Lung (tissue), 11 donors: ENCODE measurements at regions not wholly inside any gene's neighbourhood (a gene's known extent, or its start where the extent isn't known, plus 50 kb on each side); places are given as distances from the start of the nearest gene placed in this dataset.

Experiments
- ATAC-seq: fragments of 200-7000 bp; cut with Tn5 transposase; one replicate; pipeline ENCODE4 v1.9.1; 2020; ENCODE audit warnings: moderate number of reproducible peaks; ENCODE audit not compliant: insufficient read depth, low FRiP score
- DNase-seq, 3 donors: peaks; one replicate each; pipeline ENCODE4 v3.0.0-alpha.2; 2013 to 2017
- H3K27ac ChIP-seq, 2 donors: one replicate each; pipeline ENCODE4 v1.5.1; 2013; ENCODE audit warnings: mild to moderate bottlenecking in 2 of 2, moderate library complexity in 2 of 2, control low read depth in 1 of 2, inconsistent platforms in 1 of 2, low read depth in 1 of 2, low read length in 1 of 2
- H3K27me3 ChIP-seq, 3 donors: one replicate each; pipeline ENCODE4 v1.5.1; 2013; ENCODE audit warnings: low read length in 2 of 3; ENCODE audit not compliant: control insufficient read depth in 3 of 3, insufficient read depth in 3 of 3
- H3K36me3 ChIP-seq, 4 donors: one replicate each; pipeline ENCODE4 v1.5.1; 2013; ENCODE audit warnings: low read length in 4 of 4, mild to moderate bottlenecking in 1 of 4, moderate library complexity in 1 of 4; ENCODE audit not compliant: control insufficient read depth in 4 of 4, insufficient read depth in 4 of 4
- H3K4me1 ChIP-seq, 5 donors: one replicate each; pipeline ENCODE4 v1.5.1; 2013; ENCODE audit warnings: low read length in 5 of 5, mild to moderate bottlenecking in 2 of 5, moderate library complexity in 1 of 5; ENCODE audit not compliant: control insufficient read depth in 5 of 5, insufficient read depth in 5 of 5
- H3K4me3 ChIP-seq: one replicate; pipeline ENCODE4 v1.5.1; 2013; ENCODE audit warnings: mild to moderate bottlenecking, control low read depth, moderate library complexity
- H3K9ac ChIP-seq, 2 donors: one replicate each; pipeline ENCODE4 v1.5.1; 2013; ENCODE audit warnings: low read length in 2 of 2, control low read depth in 1 of 2; ENCODE audit not compliant: insufficient read depth in 1 of 2
- H3K9me3 ChIP-seq, 4 donors: one replicate each; pipeline ENCODE4 v1.5.1; 2013; ENCODE audit warnings: low read length in 3 of 4, mild to moderate bottlenecking in 1 of 4, moderate library complexity in 1 of 4; ENCODE audit not compliant: control insufficient read depth in 4 of 4, insufficient read depth in 3 of 4
- CTCF ChIP-seq: IDR thresholded peaks from 2 replicates; pipeline ENCODE4 v1.5.1; 2012; ENCODE audit warnings: mild to moderate bottlenecking; ENCODE audit errors: control extremely low read depth, extremely low read depth
- WGBS, 2 donors: extraction: QIAGEN DNeasy Blood & Tissue Kit; methylation state at CpG; one replicate each; pipeline ENCODE4 v1.1.7; 2013; 5-methylcytosine and 5-hydroxymethylcytosine counted together
- donor health status: control.
- donor health status: control.
- donor health status: Bipolar disorder and iron deficiency.
- donor health status: healthy.
- donor health status: DM: yes; HTN: yes; CAD: no.

- H3K36me3 ChIP-seq: no peaks in the 10 kb centered on the region
- ATAC-seq: peak; percentile 24
- TF ChIP-seq CTCF: no peak
Observed at GRCh38 chr5:142432961-142433360, 108.1 kb upstream of the SPRY4 start.

DNA sequence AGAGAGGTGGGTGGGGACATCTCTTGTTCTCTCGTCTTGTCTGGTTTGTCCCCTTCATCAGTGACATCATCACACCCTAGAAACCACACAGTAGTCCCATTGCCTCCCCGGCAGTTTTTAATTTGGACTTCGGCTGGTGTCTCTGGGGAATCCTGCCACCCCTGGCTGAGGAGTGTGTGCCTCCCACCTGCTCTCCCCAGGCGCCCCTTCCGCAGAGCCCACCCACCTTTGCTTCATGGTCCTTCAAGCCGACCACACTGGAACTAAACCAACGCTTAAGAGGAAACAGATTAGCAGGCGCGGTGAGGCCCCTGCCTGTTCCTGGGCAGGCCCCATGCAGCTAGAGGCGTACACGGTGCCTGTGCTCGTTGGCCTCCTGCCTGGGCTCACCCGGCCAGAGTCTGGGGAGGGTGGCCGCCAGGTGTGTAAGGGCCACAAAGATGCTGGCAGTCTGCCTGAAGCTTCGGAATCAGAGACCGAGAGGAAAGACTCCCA is 107.6 kb upstream of the SPRY4 start:
- DNase-seq (no peak), ATAC-seq (no peak)
- Histone ChIP-seq H3K4me1 (peaks cover 2 to 16% (median 6%) of the 10 kb centered on the region in 5 donors), H3K4me3 (no peak overlapping the region), H3K27me3 (no peaks in the 10 kb centered on the region), H3K36me3 (no peaks in the 10 kb centered on the region), H3K27ac (peak overlapping the region in 1 of 2 donors; percentile 76), H3K9me3 (peaks cover 0 to 1% (median 0%) of the 10 kb centered on the region in 4 donors), H3K9ac (no peak overlapping the region)
- 22 to 35% methylated on average over 16 of the region's 16 CpGs for WGBS, 2 donors
- TF ChIP-seq CTCF: no peak

More at GRCh38 chr5:142432961-142433360, 108.1 kb upstream of the SPRY4 start:
- WGBS, 2 donors: 17 to 36% methylated on average over 2 of the region's 2 CpGs
- Histone ChIP-seq H3K27me3 (no peaks in the 10 kb centered on the region), H3K4me3 (no peak overlapping the region), H3K4me1 (peaks cover under 1 to 16% (median 6%) of the 10 kb centered on the region in 5 donors), H3K9me3 (peaks cover 0 to 1% (median 0%) of the 10 kb centered on the region in 4 donors), H3K27ac (no peak overlapping the region), H3K9ac (no peak overlapping the region)
- DNase-seq: no peak

DNA sequence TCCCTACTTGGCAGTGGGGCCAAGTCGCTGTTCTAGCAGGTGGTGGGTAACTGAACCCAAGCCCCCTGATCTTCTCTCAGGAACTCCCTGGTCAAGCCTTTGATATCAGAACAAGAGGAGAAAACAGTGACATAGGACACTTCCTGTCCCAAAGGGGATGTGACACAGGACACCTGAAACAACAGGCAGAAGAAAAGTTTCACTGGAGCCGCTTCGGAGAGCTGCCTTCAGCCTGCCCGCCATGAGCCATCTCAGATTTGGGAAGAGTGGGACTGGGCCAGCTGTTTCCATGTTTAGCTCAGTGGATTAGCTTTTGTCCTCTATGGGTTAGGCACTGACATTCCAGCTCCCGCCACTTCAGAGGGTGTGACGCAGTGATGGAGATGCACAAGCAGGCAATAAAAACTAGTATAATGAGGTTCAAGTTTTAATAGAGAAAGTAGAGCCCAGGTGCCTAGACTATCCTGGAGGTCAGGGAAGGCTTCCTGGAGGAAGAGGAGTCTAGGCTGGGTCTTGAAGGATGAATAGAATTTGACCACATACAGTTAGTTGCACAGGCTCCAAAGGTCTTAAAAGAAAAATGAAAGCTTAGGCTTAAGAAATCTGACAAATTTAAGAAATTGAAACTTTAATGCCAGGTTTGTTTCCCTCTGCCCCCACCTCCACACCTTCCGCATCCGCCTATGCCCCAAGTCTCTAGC is 104.1 kb upstream of the SPRY4 start:
- Histone ChIP-seq H3K9ac (no peak overlapping the region), H3K9me3 (peaks cover 0 to 1% (median 0%) of the 10 kb centered on the region in 4 donors), H3K36me3 (no peaks in the 10 kb centered on the region), H3K4me1 (peaks cover 4 to 13% (median 8%) of the 10 kb centered on the region in 5 donors), H3K27me3 (no peaks in the 10 kb centered on the region), H3K27ac (no peak overlapping the region), H3K4me3 (no peak overlapping the region)
- DNase-seq: no peak
- 92 to 94% methylated on average over 8 of the region's 8 CpGs for WGBS, 2 donors
- no peak for ATAC-seq
- TF ChIP-seq CTCF: no peak
